HEK293T (cell line): ENCODE measurements at regions not wholly inside any gene's neighbourhood (a gene's known extent, or its start where the extent isn't known, plus 50 kb on each side); places are given as distances from the start of the nearest gene placed in this dataset.

Experiments
- CTBP1 ChIP-seq: fragments of 450-650 bp; IDR thresholded peaks from 2 replicates; pipeline ENCODE4 v1.6.1; 2016; ENCODE audit warnings: borderline replicate concordance
- FOXA1 ChIP-seq: fragments of 450-650 bp; IDR thresholded peaks from 2 replicates; pipeline ENCODE4 v1.6.1; 2016; ENCODE audit warnings: mild to moderate bottlenecking
- FOXK2 ChIP-seq: fragments of 450-650 bp; IDR thresholded peaks from 2 replicates; pipeline ENCODE4 v1.6.1; 2016; ENCODE audit warnings: mild to moderate bottlenecking
- FOXM1 ChIP-seq: fragments of 450-650 bp; IDR thresholded peaks from 2 replicates; pipeline ENCODE4 v1.6.1; 2017; ENCODE audit warnings: mild to moderate bottlenecking, borderline replicate concordance
- HDGF ChIP-seq: fragments of 450-650 bp; IDR thresholded peaks from 2 replicates; pipeline ENCODE4 v1.6.1; 2017; ENCODE audit warnings: antibody characterized with exemption, borderline replicate concordance
- NFRKB ChIP-seq: fragments of 450-650 bp; IDR thresholded peaks from 2 replicates; pipeline ENCODE4 v1.6.1; 2016; ENCODE audit warnings: mild to moderate bottlenecking, moderate library complexity
- SP1 ChIP-seq: fragments of 450-650 bp; IDR thresholded peaks from 2 replicates; pipeline ENCODE4 v1.6.1; 2017
- TARDBP ChIP-seq: fragments of 450-650 bp; IDR thresholded peaks from 2 replicates; pipeline ENCODE4 v1.6.1; 2016

- no peak for TF ChIP-seq NFRKB
- TF ChIP-seq CTBP1: no peak
- no peak for TF ChIP-seq HDGF
- TF ChIP-seq SP1: no peak
- no peak for TF ChIP-seq TARDBP
- no peak for TF ChIP-seq FOXM1
- TF ChIP-seq FOXK2: no peak
- TF ChIP-seq FOXA1: no peak
Measured at GRCh38 chr22:27292542-27293299, 508.8 kb downstream of the MN1 start.
